OCI-M2 (cell line): ENCODE measurements at regions not wholly inside any gene's neighbourhood (a gene's known extent, or its start where the extent isn't known, plus 50 kb on each side); places are given as distances from the start of the nearest gene placed in this dataset.

Experiments used
- DNase-seq: peaks from one replicate; lab custom pipeline; 2025; ENCODE audit not compliant: unreplicated experiment; lab: John Stamatoyannopoulos, UW

GRCh38 chr6:111985202-111985731, 68.6 kb upstream of the CCN6 start:
- DNase-seq = no peak

- no peak for DNase-seq
Measured at GRCh38 chr6:111986651-111987050, 67.3 kb upstream of the CCN6 start.

DNA sequence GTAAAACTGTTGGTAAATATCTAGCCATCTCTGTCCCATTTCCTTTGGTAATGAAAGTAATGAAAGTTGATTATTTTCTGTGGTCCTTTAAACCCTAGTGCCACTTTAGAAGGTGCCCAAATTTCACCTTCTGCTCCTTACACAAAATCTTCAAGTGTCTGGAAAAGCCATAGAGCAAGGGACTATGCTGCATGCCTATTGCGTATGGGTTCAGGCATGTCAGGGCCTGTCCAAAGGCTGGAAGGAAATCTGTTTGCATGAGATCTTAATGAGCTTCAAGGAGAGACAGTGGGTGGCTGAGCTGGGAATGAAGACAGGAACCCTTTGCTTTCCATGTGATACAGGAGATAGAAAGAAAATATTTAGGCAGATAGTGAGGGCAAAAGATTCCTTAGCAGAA, 66.6 kb upstream of the CCN6 start:
- no peak for DNase-seq

- DNase-seq = no peak
Measured at GRCh38 chr6:111988926-111989325, 65.0 kb upstream of the CCN6 start.

- no peak for DNase-seq
Measured at GRCh38 chr6:111989743-111990142, 64.2 kb upstream of the CCN6 start.

- no peak for DNase-seq
Measured at GRCh38 chr6:111990214-111990613, 63.7 kb upstream of the CCN6 start.

DNA sequence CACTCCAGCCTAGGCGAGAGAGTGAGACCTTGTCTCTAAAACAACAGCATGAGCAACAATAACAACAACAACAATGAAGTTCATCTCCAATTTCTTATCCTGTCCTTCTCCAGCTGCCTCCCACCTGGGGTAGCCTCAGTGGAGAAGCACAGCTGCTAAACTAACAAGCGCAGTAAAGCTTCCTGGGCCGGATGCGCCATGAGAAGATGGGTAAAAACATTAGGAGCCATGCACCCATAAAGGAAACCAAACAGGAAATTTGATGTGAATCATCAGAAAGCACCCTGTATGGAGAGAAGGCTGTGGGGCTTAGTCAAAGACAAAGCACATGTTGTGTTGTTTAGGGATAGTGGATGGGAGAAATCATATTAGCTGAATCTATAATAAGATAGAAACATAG, 61.1 kb upstream of the CCN6 start:
- no peak for DNase-seq

GRCh38 chr6:111993342-111993741, 60.6 kb upstream of the CCN6 start:
- no peak for DNase-seq

DNA sequence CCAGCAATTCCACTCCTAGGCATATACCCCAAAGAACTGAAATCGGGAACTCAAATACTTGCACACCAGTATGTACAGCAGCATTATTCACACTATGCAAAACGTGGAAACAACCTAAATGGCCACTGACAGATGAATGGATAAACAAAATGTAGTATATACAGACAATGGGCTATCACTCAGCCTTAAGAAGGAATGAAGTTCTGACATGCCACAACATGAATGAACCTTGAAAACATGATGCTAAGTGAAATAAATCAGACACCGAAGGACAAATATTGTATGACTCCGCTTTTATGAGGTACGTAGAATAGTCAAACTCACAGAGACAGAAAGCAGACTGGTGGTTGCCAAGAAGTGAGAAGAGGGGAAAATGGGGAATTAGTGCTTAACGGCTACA, 59.1 kb upstream of the CCN6 start:
- no peak for DNase-seq

GRCh38 chr6:111995404-111995803, 58.5 kb upstream of the CCN6 start:
- no peak for DNase-seq

- no peak for DNase-seq
Measured at GRCh38 chr6:111996144-111996865, 57.6 kb upstream of the CCN6 start.

GRCh38 chr6:111997078-111997852, 56.6 kb upstream of the CCN6 start:
- no peak for DNase-seq

- DNase-seq = no peak
Measured at GRCh38 chr6:111997853-111998208, 56.1 kb upstream of the CCN6 start.

DNA sequence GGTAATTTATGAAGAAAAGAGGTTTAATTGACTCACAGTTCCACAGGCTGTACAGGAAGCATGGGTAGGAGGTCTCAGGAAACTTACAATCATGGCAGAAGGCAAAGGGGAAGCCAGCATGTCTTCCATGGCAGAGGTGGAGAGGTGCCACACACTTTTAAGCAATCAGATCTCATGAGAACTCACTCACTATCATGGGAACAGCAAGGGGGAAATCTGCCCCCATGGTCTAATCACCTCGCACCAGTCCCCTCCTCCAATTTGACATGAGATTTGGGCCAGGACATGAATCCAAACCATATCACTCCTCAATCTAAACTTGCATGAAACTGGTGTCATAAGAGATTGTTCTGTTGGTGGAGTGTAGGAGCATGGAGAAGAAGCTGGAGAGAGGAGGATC, 51.6 kb upstream of the CCN6 start:
- no peak for DNase-seq
